IPS-18a (cell line): ENCODE measurements at regions not wholly inside any gene's neighbourhood (a gene's known extent, or its start where the extent isn't known, plus 50 kb on each side); places are given as distances from the start of the nearest gene placed in this dataset.

Source experiments
- H3K27ac ChIP-seq: one replicate; pipeline ENCODE4 v1.5.1; 2013; ENCODE audit warnings: low read length
- H3K27me3 ChIP-seq: one replicate; pipeline ENCODE4 v1.6.1; 2013; ENCODE audit warnings: mild to moderate bottlenecking, low read length; ENCODE audit not compliant: control insufficient read depth, insufficient read depth
- H3K36me3 ChIP-seq: one replicate; pipeline ENCODE4 v1.6.1; 2013; ENCODE audit warnings: low read depth, low read length; ENCODE audit not compliant: control insufficient read depth
- H3K4me1 ChIP-seq: one replicate; pipeline ENCODE4 v1.6.1; 2013; ENCODE audit warnings: low read depth, low read length; ENCODE audit not compliant: control insufficient read depth
- H3K4me3 ChIP-seq: one replicate; pipeline ENCODE4 v1.5.1; 2013; ENCODE audit warnings: low read length
- H3K9ac ChIP-seq: one replicate; pipeline ENCODE4 v1.6.1; 2013; ENCODE audit warnings: mild to moderate bottlenecking, low read length, moderate library complexity
- H3K9me3 ChIP-seq: one replicate; pipeline ENCODE4 v1.6.1; 2013; ENCODE audit warnings: low read depth, low read length; ENCODE audit not compliant: control insufficient read depth

DNA sequence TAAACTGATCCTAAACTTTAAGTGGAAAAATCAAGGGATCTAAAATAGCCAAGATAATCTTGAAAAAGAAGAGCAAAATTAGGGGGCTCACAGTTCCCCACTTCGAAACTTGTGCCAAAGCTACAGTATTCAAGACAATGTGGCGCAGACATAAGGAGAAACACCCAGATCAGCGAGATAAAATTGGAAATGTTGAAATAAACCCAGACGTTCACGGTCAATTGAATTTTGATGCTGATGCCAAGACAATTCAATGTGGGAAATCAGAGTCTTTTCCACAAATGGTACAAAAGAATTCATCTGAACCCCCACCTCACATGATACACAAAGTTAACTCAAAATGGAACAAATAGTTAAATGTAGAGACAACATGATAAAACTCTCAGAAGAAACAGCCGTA, 601.6 kb downstream of the BRD1 start:
- no peaks in the 10 kb centered on the region for H3K27me3 ChIP-seq

DNA sequence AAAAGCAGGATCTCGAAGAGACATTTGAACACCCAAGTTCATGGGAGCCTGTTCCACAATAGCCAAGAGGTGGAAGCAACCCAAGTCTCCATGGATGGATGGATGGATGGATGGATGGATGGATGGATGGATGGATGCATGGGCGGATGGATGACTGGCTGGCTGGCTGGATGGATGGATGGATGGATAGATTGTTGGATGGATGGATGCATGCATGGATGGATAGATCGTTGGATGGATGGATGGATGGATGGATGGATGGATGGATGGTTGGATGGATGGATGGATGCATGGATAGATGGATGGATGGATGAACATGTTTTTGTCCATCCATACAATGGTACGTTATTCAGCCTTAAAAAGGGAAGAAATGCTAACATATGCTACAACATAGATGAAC, 603.4 kb downstream of the BRD1 start:
- Histone ChIP-seq H3K36me3 (no peaks in the 10 kb centered on the region), H3K9ac (no peak overlapping the region), H3K9me3 (no peaks in the 10 kb centered on the region), H3K27me3 (no peaks in the 10 kb centered on the region), H3K27ac (no peak overlapping the region), H3K4me3 (no peak overlapping the region), H3K4me1 (no peaks in the 10 kb centered on the region)

More for the DNA sequence above, 601.6 kb downstream of the BRD1 start:
- Histone ChIP-seq H3K4me3 (no peak overlapping the region), H3K36me3 (no peaks in the 10 kb centered on the region), H3K9me3 (no peaks in the 10 kb centered on the region), H3K4me1 (no peaks in the 10 kb centered on the region), H3K9ac (no peak overlapping the region), H3K27ac (no peak overlapping the region)

DNA sequence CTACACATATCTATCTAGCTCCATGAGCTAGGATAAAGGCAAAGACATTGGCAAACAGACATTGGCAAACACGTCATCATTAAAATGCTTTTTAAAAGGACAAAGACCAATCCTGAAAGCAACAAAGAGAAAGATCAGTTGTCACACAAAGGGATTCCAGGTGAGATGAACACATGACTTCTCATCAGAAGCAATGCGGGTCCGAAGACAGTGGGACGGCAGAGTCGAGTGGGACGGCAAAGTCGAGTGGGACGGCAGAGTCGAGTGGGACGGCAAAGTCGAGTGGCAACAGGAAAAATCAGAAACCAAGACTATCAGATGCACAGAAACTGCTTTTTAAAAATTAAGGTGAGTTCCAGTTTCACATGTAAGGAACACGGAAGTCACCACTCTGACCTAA, 609.5 kb downstream of the BRD1 start:
- H3K4me3 ChIP-seq = no peak overlapping the region

DNA sequence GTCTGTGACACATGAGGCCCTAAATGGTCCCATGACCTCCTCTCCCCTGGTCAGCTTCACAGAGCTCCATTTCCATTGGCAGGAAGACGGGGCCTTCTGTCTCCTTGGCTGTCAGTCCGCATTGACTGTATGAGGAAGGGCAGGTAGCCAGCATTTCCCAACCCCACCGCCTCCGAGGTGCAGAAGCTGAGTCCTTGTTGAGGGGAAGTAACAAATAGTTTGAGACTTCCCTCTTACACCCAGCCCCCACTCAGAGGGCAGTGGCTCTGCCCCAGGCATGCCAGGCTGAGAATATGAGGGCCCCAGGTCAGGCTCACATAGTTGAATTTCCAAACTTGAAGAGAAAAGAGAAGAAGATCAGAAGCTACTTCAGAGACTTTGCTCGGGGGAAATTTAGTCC, 611.1 kb downstream of the BRD1 start:
- H3K9ac ChIP-seq = no peak overlapping the region
- H3K36me3 ChIP-seq = no peaks in the 10 kb centered on the region
- no peak overlapping the region for H3K27ac ChIP-seq
- H3K9me3 ChIP-seq = no peaks in the 10 kb centered on the region
- H3K4me3 ChIP-seq = no peak overlapping the region
- no peaks in the 10 kb centered on the region for H3K4me1 ChIP-seq
- H3K27me3 ChIP-seq = no peaks in the 10 kb centered on the region

More for the DNA sequence above, 609.5 kb downstream of the BRD1 start:
- Histone ChIP-seq H3K27ac (no peak overlapping the region), H3K36me3 (no peaks in the 10 kb centered on the region), H3K27me3 (no peaks in the 10 kb centered on the region), H3K9me3 (no peaks in the 10 kb centered on the region), H3K9ac (no peak overlapping the region), H3K4me1 (no peaks in the 10 kb centered on the region)

DNA sequence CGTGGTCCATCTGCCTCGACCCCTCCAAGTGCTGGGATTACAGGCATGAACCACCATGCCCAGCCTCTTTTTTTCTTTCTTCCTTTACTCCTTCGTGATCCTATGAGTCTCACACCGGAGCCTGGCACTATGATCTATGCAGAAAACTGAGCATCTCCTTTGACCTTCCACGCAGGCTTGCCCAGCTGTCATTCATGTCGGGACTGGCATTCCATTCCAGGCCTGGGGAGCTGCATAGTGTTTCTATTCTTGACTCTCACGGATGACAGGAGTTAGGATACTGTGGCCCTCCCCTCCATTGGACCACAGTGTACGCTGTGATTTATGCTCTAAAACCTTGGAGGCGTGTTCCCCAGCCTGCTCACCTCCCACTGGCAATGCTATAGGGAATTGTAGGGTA, 611.8 kb downstream of the BRD1 start:
- Histone ChIP-seq H3K4me1 (no peaks in the 10 kb centered on the region), H3K9ac (no peak overlapping the region), H3K9me3 (no peaks in the 10 kb centered on the region), H3K36me3 (no peaks in the 10 kb centered on the region), H3K4me3 (no peak overlapping the region), H3K27me3 (no peaks in the 10 kb centered on the region), H3K27ac (no peak overlapping the region)

DNA sequence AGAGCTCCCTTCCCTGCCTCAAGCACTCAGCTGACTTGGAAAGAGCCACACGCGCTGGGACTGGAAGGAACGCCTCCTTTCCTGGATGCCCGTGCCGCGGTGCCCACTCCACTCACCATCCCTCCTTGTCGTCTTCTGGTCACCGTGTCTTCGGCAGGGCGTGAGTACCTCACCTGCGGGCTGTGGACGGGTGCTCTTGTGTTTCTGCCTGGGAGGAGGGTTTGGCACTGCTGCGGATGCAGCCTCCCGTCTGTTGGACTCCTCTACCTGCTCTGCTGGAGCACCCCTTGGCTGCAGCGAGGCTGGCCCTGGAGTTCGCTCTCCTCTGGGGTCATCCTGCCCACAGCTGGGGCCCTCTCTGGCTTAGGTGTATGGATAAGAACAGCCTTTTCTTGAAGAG, 612.7 kb downstream of the BRD1 start:
- Histone ChIP-seq H3K9me3 (no peaks in the 10 kb centered on the region), H3K27me3 (no peaks in the 10 kb centered on the region), H3K4me3 (no peak overlapping the region), H3K36me3 (no peaks in the 10 kb centered on the region), H3K9ac (no peak overlapping the region), H3K4me1 (no peaks in the 10 kb centered on the region), H3K27ac (no peak overlapping the region)

DNA sequence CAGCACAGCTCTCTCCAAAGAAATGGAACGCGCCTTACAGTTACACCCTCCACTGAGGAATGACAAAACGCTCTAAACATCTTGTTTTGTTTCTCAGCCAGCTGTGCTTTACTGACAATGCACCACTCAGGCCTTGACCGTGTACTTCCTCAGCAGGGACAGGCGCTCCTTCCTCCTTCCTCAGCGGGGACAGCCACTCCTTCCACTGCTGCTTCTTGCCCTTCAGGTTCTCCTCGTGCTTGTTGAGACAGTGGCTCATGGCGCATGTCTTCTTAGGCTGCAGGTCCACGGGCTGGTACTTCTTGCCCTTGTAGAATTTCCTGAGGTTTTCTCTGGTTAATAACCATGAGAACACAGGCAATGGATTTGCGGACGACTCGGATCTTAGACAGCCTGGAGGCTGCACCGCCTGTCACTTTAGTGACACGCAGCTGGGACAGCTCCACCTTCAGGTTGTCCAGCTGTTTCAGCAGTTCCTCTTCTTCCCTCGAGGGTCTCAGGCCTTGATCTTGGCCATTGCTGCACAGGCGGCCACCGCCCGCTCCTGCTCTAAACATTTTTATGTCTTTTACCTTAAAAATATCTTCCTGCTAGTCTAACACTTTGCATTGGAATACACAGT, 613.8 kb downstream of the BRD1 start:
- Histone ChIP-seq H3K27ac (no peak overlapping the region), H3K9ac (no peak overlapping the region), H3K4me1 (no peaks in the 10 kb centered on the region), H3K4me3 (no peak overlapping the region), H3K27me3 (no peaks in the 10 kb centered on the region), H3K9me3 (no peaks in the 10 kb centered on the region), H3K36me3 (no peaks in the 10 kb centered on the region)

DNA sequence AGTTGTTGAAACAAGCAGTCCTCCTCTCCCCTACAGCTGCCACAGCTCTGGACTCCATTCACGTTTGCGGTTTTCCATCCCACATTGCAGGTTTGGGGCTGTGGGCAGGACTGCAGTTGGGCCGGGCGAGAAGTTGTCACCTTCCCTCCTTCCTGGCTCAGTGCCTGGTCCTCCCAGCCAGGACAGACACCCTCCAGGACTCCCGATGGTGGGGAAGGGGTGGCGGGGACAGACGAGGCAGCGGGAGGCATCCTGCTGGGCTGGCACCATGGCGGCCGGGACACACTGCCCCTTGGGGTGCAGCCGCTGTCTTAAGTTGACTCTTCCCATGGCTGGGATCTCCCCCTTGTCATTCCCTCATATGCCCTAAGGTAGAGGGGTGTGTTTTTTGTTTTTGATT, 615.2 kb downstream of the BRD1 start:
- Histone ChIP-seq H3K4me3 (no peak overlapping the region), H3K9me3 (no peaks in the 10 kb centered on the region), H3K9ac (no peak overlapping the region), H3K36me3 (no peaks in the 10 kb centered on the region), H3K27ac (no peak overlapping the region), H3K27me3 (no peaks in the 10 kb centered on the region), H3K4me1 (no peaks in the 10 kb centered on the region)

DNA sequence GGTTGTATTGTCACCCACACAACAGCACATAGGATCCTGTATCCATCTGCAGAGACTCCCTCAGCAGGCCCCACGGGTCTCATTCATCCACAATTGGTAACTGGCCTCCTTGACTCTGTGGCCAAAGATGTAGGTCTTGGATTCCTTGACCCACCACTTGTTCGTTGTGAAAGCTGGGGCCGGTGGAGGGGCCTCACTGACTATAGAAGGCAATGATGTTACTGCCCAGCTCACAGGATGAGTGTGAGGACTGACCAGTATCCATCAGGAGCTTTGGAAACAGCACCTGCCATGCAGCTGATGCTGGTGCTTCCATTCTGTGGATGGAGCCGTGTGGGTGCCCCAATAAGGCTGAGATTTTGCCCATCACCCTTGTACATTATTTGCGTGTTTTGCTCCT, 615.7 kb downstream of the BRD1 start:
- Histone ChIP-seq H3K36me3 (no peaks in the 10 kb centered on the region), H3K4me1 (no peaks in the 10 kb centered on the region), H3K4me3 (no peak overlapping the region), H3K9ac (no peak overlapping the region), H3K9me3 (no peaks in the 10 kb centered on the region), H3K27me3 (no peaks in the 10 kb centered on the region), H3K27ac (no peak overlapping the region)

DNA sequence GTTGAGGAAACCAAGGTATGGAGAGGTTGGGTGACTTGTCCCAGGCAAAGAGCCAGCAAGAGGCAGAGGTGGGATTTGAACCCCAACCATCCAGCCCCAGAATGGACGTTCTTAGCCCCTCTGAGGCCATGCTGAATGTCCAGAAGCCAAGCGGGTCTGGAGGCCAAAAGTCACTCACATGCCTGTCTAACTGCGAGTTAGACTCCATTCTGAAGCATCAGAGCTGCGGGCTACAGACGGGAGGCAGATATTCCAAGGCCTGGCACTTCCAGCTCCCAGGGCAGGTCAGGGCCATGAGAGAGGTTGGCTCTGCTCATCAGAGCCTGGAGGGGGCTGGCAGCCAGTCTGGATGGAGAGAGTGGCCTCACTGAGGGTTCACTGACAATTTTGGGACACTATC, 616.5 kb downstream of the BRD1 start:
- Histone ChIP-seq H3K36me3 (no peaks in the 10 kb centered on the region), H3K27me3 (no peaks in the 10 kb centered on the region), H3K27ac (no peak overlapping the region), H3K9me3 (no peaks in the 10 kb centered on the region), H3K4me3 (no peak overlapping the region), H3K9ac (no peak overlapping the region), H3K4me1 (no peaks in the 10 kb centered on the region)

DNA sequence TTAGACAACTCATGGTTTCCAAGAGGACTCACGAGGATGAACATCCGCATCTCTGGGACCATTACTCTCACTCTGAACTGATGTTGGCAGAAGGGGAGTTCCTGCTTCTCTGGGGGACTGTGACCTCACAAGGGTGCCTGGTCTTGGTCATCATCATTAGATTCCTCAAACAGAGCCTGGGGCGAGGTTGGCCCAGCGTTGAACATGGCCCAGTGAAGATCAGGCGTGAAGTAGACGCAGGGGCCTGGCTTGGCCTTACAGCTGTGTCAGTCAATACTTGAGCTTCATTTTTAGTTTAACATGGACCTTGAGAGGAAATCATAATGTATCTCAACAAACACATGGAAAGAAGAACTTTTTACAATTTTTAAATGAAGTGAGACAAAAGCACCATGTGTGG, 617.1 kb downstream of the BRD1 start:
- Histone ChIP-seq H3K4me3 (no peak overlapping the region), H3K36me3 (no peaks in the 10 kb centered on the region), H3K27me3 (no peaks in the 10 kb centered on the region), H3K9ac (no peak overlapping the region), H3K9me3 (no peaks in the 10 kb centered on the region), H3K27ac (no peak overlapping the region), H3K4me1 (no peaks in the 10 kb centered on the region)

DNA sequence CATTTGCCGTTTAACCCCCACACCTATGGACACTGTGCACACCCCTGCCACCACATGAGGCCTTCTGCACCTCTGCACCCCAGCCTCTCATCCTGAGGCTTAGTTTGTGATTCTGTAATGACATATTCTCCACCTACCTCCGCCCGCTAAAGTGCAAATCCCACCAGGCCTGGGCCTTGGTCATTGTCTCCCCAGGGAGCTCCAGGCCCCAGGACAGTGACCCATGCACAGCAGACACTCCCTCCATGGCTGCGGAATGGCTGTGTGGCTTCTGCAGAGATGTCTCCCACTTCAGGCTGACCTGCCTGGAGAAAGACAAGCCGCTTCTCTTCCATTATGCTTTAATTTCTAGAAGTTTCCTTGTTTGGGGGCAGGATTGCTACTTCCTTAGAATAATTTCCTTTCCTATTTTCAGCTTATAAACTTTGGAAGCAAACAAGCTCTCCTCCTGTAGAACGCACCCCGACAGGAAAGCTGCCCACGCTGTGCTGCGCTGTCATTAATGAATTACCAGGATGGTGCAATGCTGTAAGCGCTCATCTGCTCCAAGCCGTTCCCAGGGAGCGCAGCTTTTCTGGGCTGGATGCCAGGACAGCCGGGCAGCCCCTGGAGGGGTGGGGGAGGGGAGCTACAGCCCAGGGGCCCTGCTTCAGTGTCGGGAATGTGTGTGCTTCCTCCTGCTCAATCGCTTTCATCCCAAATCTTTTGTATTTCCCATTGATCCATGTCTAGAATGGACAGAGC, 618.0 kb downstream of the BRD1 start:
- Histone ChIP-seq H3K4me3 (no peak overlapping the region), H3K27me3 (no peaks in the 10 kb centered on the region), H3K36me3 (no peaks in the 10 kb centered on the region), H3K27ac (no peak overlapping the region), H3K9me3 (no peaks in the 10 kb centered on the region), H3K9ac (no peak overlapping the region), H3K4me1 (no peaks in the 10 kb centered on the region)
